Stimulated activated memory B cell treated with anti-CD40 and anti-IgM and Interleukin-4, amounts not matched to agents 10 μg/mL and 1 μg/mL and 100 μg/mL, for 72 hours (primary cell): ENCODE measurements at regions not wholly inside any gene's neighbourhood (a gene's known extent, or its start where the extent isn't known, plus 50 kb on each side); places are given as distances from the start of the nearest gene placed in this dataset.

Experiments
- ATAC-seq: fragments of 150-1000 bp; cut with Tn5 transposase; 2 replicates; pipeline ENCODE4 v1.10.0; 2021
- H3K27ac Mint-ChIP-seq: one replicate; pipeline ENCODE4 v1.8.0; 2022; ENCODE audit warnings: mild to moderate bottlenecking, mixed read lengths
- H3K27me3 Mint-ChIP-seq: one replicate; pipeline ENCODE4 v1.8.0; 2022; ENCODE audit warnings: mixed read lengths
- H3K36me3 Mint-ChIP-seq: one replicate; pipeline ENCODE4 v1.8.0; 2022; ENCODE audit warnings: mixed read lengths
- H3K4me1 Mint-ChIP-seq: one replicate; pipeline ENCODE4 v1.8.0; 2022; ENCODE audit warnings: mixed read lengths
- H3K4me3 Mint-ChIP-seq: one replicate; pipeline ENCODE4 v1.8.0; 2022; ENCODE audit warnings: mild to moderate bottlenecking, moderate library complexity, mixed read lengths
- H3K9me3 Mint-ChIP-seq: one replicate; pipeline ENCODE4 v1.8.0; 2022; ENCODE audit warnings: mixed read lengths

DNA sequence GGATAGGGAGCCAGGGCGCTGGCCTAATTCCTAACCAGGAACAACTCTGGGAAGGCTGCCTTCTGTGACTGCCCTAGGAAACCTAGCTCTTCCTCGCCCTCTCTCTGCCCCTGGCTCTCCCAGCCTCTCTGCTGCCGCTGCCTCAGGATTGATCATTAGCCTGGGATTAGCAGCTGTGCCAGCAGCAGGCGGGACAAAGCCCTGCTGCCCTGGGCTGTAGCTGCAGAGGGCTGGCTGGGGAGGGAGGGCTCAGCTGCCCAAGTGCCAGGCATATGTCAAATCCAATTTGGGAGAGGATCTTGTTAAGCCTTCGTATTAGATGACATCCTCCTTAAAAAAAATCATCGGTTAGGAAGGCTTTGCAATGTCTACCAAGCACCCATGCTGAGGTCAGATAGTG, 144.8 kb upstream of the CCL2 start:
- Mint-ChIP-seq H3K4me3 (no peak overlapping the region), H3K36me3 (no peaks in the 10 kb centered on the region), H3K27ac (no peak overlapping the region), H3K4me1 (no peaks in the 10 kb centered on the region), H3K27me3 (peaks cover 49% of the 10 kb centered on the region), H3K9me3 (no peaks in the 10 kb centered on the region)
- ATAC-seq: no peak

- no peaks in the 10 kb centered on the region for H3K9me3 Mint-ChIP-seq
- no peaks in the 10 kb centered on the region for H3K36me3 Mint-ChIP-seq
- H3K27ac Mint-ChIP-seq: no peak overlapping the region
- H3K4me3 Mint-ChIP-seq: no peak overlapping the region
- no peak for ATAC-seq
- H3K4me1 Mint-ChIP-seq: no peaks in the 10 kb centered on the region
- peaks cover 33% of the 10 kb centered on the region for H3K27me3 Mint-ChIP-seq
These were observed 142.0 kb upstream of the CCL2 start for GRCh38 chr17:34113089-34113488.

GRCh38 chr17:34114174-34114573, 140.9 kb upstream of the CCL2 start:
- Mint-ChIP-seq H3K4me1 (no peaks in the 10 kb centered on the region), H3K27ac (no peak overlapping the region), H3K9me3 (no peaks in the 10 kb centered on the region), H3K36me3 (no peaks in the 10 kb centered on the region), H3K4me3 (no peak overlapping the region), H3K27me3 (peaks cover 29% of the 10 kb centered on the region)
- ATAC-seq: no peak

DNA sequence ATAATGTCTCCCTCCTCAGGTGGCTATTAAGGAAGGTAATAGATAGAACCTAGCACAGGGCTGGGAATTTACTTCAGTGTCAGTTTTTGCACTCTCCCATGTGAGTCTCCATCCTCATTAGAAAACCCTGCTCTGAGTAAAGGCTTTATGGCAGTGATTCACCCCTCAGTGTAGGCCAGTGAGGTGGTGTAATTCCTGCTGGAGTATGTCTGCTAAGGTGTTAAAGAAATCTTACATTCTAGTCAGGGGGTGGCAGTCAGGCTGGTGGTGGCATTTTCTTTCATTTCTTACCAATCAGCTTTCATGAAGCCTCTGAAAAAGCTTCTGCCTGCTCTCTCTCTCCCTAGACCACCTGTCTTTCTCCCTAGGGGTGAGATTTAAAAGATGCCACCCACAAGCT, 138.8 kb upstream of the CCL2 start:
- H3K36me3 Mint-ChIP-seq: no peaks in the 10 kb centered on the region

GRCh38 chr17:34117332-34117731, 137.8 kb upstream of the CCL2 start:
- H3K4me1 Mint-ChIP-seq: no peaks in the 10 kb centered on the region
- H3K9me3 Mint-ChIP-seq: no peaks in the 10 kb centered on the region
- no peak overlapping the region for H3K27ac Mint-ChIP-seq
- ATAC-seq: no peak
- H3K27me3 Mint-ChIP-seq: peaks cover 38% of the 10 kb centered on the region
- H3K4me3 Mint-ChIP-seq: no peak overlapping the region
- no peaks in the 10 kb centered on the region for H3K36me3 Mint-ChIP-seq

More for the DNA sequence above, 138.8 kb upstream of the CCL2 start:
- H3K4me3 Mint-ChIP-seq: no peak overlapping the region
- no peak overlapping the region for H3K27ac Mint-ChIP-seq
- H3K4me1 Mint-ChIP-seq: no peaks in the 10 kb centered on the region
- no peaks in the 10 kb centered on the region for H3K9me3 Mint-ChIP-seq
- peaks cover 31% of the 10 kb centered on the region for H3K27me3 Mint-ChIP-seq
- no peak for ATAC-seq

DNA sequence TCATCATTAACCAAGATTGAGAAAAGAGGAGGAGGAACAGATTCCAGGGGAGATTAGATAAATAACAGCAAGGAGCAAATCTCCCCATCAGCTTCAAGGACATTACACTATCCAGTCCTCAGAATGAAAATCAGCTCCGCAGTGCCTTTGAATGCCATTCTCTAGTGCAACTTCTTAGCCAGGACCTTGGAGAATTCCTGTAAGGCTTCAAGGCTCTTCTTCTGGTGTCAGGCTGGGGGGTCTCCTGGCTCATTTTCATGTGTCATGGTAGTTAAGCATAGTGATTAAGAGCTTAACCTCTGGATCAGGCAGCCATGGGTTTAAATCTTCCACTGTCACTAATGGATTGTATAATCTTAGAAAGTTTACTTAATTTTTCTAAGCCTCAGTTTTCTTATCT, 137.3 kb upstream of the CCL2 start:
- no peaks in the 10 kb centered on the region for H3K9me3 Mint-ChIP-seq
- H3K27me3 Mint-ChIP-seq: peaks cover 33% of the 10 kb centered on the region
- no peak for ATAC-seq
- no peaks in the 10 kb centered on the region for H3K4me1 Mint-ChIP-seq
- no peak overlapping the region for H3K27ac Mint-ChIP-seq
- H3K36me3 Mint-ChIP-seq: no peaks in the 10 kb centered on the region
- no peak overlapping the region for H3K4me3 Mint-ChIP-seq

GRCh38 chr17:34118564-34118963, 136.5 kb upstream of the CCL2 start:
- no peak for ATAC-seq
- Mint-ChIP-seq H3K27ac (no peak overlapping the region), H3K4me1 (no peaks in the 10 kb centered on the region), H3K36me3 (no peaks in the 10 kb centered on the region), H3K9me3 (no peaks in the 10 kb centered on the region), H3K4me3 (no peak overlapping the region), H3K27me3 (peaks cover 26% of the 10 kb centered on the region)

DNA sequence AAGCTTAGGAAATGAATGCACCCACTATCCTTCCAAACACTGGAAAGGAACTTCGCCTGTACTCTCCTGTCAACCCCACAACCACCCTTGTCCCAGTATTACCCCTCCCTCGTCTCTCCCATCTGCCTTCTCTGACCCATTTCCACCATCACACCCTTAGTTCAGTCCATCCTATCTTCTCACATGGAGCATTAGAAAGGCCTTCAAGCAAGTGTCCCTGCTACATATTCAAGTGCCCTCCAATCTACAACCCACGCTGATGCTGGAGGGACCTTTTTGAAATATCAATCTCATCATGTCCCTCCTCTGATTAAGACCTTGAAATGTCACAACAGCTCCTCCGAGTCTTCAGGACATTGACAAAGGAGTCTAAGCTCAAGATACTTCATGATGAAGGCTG, 133.8 kb upstream of the CCL2 start:
- Mint-ChIP-seq H3K4me3 (no peak overlapping the region), H3K4me1 (no peaks in the 10 kb centered on the region), H3K36me3 (no peaks in the 10 kb centered on the region), H3K27ac (no peak overlapping the region), H3K9me3 (no peaks in the 10 kb centered on the region), H3K27me3 (peaks cover 40% of the 10 kb centered on the region)
- ATAC-seq: no peak

GRCh38 chr17:34122515-34122914, 132.6 kb upstream of the CCL2 start:
- Mint-ChIP-seq H3K27ac (no peak overlapping the region), H3K4me3 (no peak overlapping the region), H3K4me1 (no peaks in the 10 kb centered on the region), H3K27me3 (peaks cover 45% of the 10 kb centered on the region), H3K36me3 (no peaks in the 10 kb centered on the region), H3K9me3 (no peaks in the 10 kb centered on the region)
- no peak for ATAC-seq

DNA sequence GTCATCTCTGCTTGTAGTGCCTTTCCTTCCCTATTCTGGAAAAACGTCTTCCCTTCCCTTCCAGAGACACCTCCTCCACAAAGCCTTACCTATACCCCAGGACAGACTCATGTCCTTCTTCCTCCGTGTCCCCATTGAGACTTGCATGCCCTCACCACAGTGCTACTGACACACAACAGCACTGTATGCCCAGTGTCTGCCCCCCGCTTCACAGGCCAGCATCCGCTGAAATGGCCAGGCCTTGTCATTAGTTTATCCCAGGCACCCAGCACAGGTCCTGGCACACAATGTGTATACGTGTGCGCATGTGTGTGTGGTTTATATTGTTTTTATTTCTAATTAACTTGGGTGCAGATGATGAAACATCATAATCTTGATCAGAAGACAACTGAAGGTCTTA, 130.1 kb upstream of the CCL2 start:
- Mint-ChIP-seq H3K27me3 (peaks cover 47% of the 10 kb centered on the region), H3K4me1 (no peaks in the 10 kb centered on the region), H3K36me3 (no peaks in the 10 kb centered on the region), H3K9me3 (no peaks in the 10 kb centered on the region), H3K27ac (no peak overlapping the region), H3K4me3 (no peak overlapping the region)
- ATAC-seq: no peak

DNA sequence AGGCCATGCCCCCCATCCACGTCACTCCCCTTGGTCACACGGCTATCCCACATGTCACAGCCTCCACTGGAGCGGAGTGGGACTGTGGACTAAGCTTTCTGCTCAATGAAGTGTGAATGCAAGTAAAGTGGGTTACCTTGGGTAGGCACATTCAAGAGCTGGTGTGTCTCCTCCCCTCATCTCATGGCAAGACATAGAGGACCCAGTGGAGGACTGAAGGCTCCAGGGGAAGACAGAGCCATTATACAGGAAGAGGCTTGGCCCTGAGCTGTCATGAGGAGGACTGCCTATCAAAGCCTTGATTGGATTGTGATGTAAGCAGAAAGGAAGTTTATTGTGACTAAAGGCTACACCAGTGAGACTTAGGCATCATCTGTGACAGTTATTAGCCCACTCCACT, 129.2 kb upstream of the CCL2 start:
- no peaks in the 10 kb centered on the region for H3K4me1 Mint-ChIP-seq
- H3K36me3 Mint-ChIP-seq: no peaks in the 10 kb centered on the region
- no peak for ATAC-seq
- H3K27ac Mint-ChIP-seq: no peak overlapping the region
- H3K4me3 Mint-ChIP-seq: no peak overlapping the region
- peaks cover 39% of the 10 kb centered on the region for H3K27me3 Mint-ChIP-seq
- no peaks in the 10 kb centered on the region for H3K9me3 Mint-ChIP-seq

DNA sequence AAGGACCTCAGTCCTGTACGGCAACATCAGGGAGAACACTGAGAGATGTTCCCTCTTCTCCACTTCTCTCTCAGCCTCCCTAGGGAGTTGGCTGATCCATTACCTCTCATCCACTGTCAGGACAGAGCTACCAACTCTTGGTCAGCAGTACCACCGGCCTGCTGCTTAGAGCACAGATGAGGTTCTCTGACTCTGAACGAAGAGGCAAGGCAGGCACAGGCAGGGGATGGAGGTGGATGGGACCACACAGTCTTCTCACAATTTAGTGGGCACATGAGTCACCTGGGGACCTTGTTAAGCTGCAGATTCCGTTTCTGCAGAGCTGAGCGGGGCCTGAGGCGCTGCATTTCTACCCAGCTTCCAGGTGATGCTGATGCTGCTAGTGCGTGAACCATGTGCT, 128.6 kb upstream of the CCL2 start:
- no peak for ATAC-seq
- no peaks in the 10 kb centered on the region for H3K4me1 Mint-ChIP-seq
- peaks cover 33% of the 10 kb centered on the region for H3K27me3 Mint-ChIP-seq
- H3K27ac Mint-ChIP-seq: no peak overlapping the region
- H3K36me3 Mint-ChIP-seq: no peaks in the 10 kb centered on the region
- no peaks in the 10 kb centered on the region for H3K9me3 Mint-ChIP-seq
- no peak overlapping the region for H3K4me3 Mint-ChIP-seq

- Mint-ChIP-seq H3K27me3 (peaks cover 29% of the 10 kb centered on the region), H3K36me3 (no peaks in the 10 kb centered on the region), H3K4me1 (no peaks in the 10 kb centered on the region), H3K27ac (no peak overlapping the region), H3K9me3 (no peaks in the 10 kb centered on the region), H3K4me3 (no peak overlapping the region)
- no peak for ATAC-seq
These were observed 128.1 kb upstream of the CCL2 start for GRCh38 chr17:34126965-34127364.

DNA sequence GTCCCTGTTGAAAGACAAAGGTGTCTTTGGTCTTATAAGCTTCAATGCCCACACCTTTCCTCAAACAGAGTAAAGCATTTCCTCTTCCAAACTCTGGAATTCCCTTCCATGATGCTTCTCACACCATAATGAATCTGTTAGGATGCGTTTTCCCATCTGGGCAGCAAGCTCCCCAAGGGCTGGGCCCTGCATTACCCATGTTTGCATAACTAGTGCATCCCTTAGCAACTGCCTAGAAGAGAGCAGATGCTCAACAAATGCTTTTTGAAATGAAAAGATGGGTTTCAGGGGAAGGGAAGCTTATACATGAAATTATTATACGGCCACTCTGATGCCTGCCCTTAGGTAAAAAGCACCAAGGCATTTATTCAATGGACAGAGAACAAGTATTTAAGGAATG, 124.5 kb upstream of the CCL2 start:
- ATAC-seq: no peak
- H3K36me3 Mint-ChIP-seq: no peaks in the 10 kb centered on the region
- H3K9me3 Mint-ChIP-seq: no peaks in the 10 kb centered on the region
- no peak overlapping the region for H3K4me3 Mint-ChIP-seq
- no peak overlapping the region for H3K27ac Mint-ChIP-seq
- no peaks in the 10 kb centered on the region for H3K4me1 Mint-ChIP-seq
- peaks cover 16% of the 10 kb centered on the region for H3K27me3 Mint-ChIP-seq

- Mint-ChIP-seq H3K27ac (no peak overlapping the region), H3K4me1 (no peaks in the 10 kb centered on the region), H3K9me3 (no peaks in the 10 kb centered on the region), H3K27me3 (peaks cover 12% of the 10 kb centered on the region), H3K4me3 (no peak overlapping the region), H3K36me3 (no peaks in the 10 kb centered on the region)
- no peak for ATAC-seq
These were observed 123.7 kb upstream of the CCL2 start for GRCh38 chr17:34131386-34131785.

DNA sequence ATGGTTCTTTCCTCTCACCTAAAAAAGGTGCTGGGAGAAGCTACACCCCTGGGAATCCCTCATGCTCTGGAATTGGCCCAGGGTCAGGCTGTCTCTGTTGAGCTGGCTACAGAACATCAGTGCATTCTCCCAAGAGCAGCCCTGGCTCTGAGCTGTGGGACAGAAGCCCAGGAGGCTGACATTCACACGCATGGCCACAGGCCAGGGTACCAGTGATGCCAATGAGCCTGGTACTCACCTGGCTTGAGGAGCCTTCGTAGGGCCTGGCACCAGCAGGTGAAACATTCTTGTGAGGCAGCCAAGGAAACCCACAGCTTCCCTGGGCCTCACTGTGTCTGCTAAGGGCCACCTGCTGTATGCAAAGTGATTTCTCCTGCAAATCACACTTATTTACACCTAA, 121.7 kb upstream of the CCL2 start:
- no peak overlapping the region for H3K27ac Mint-ChIP-seq
- no peaks in the 10 kb centered on the region for H3K4me1 Mint-ChIP-seq
- H3K36me3 Mint-ChIP-seq: no peaks in the 10 kb centered on the region
- no peak for ATAC-seq
- no peak overlapping the region for H3K4me3 Mint-ChIP-seq
- H3K27me3 Mint-ChIP-seq: peaks cover 3% of the 10 kb centered on the region
- no peaks in the 10 kb centered on the region for H3K9me3 Mint-ChIP-seq

DNA sequence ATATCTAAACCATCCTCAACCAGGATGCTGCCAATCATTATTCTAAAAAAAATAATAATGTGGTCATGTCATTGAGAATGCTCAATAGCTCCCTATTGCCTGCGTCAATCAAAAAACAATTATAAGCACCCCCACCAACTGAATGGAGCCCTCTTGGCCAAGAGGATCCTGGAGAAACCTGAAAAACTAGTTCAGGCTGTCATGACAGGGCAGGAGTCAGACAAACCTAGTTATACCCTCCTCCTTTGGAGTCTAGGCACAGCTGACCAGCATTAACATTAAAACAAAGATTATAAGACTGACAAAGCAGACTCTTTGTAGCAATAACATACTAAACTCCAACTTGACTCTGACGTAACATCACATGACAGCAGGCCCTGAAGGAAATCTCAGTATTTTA, 119.2 kb upstream of the CCL2 start:
- Mint-ChIP-seq H3K27ac (no peak overlapping the region), H3K9me3 (no peaks in the 10 kb centered on the region), H3K36me3 (no peaks in the 10 kb centered on the region), H3K4me1 (no peaks in the 10 kb centered on the region), H3K4me3 (no peak overlapping the region), H3K27me3 (peaks cover 27% of the 10 kb centered on the region)
- ATAC-seq: no peak
